SHP77 treated with DMSO at 0.1 percent for 48 hours (cell line): ENCODE measurements at regions not wholly inside any gene's neighbourhood (a gene's known extent, or its start where the extent isn't known, plus 50 kb on each side); places are given as distances from the start of the nearest gene placed in this dataset.
"Not testable (repeated sequence)": the region's sequence is repeated elsewhere in the genome, so short reads cannot be mapped to it uniquely, and the experiment has no call there.

Source experiments
- DNase-seq: peaks from one replicate; lab custom pipeline; 2025; lab: John Stamatoyannopoulos, UW

DNA sequence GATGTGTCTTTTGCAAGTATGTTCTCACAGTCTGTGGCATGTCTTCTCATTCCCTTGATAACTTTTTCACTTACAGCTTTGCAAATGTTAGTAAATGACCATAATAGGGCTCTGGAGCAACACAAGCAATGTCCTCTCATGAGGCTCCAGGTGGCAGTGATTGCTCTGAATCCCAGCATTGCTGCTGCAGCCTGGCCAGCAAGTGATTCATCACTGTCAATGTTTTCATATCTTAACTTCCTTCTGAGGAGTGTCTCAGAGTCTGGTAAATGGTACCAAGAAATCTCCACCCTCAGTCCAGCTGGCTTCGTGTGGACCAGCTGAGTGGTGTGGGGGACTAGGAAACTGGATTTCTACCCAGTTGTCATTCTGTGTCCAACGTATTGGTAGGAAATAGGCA, 139.6 kb downstream of the MYLK4 start:
- no peak for DNase-seq

DNA sequence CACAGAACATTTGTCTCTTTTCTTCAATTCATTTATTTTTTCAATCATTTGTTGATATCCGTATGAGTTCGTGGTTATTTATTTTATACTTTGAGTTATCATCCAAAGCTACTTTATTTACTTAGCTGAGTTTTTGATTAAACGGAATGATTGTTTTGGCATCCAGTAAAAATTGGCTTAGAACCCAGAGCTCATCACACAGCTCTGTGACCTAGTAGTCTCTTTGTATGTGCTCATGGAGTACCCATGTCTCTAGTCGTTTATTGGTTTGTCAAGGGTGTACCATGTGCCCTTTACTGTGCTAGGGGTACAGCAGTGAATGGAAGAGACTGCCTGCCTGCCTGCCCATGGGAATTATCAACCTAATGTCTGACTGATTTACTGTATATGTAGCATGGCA, 142.2 kb downstream of the MYLK4 start:
- DNase-seq = no peak

DNA sequence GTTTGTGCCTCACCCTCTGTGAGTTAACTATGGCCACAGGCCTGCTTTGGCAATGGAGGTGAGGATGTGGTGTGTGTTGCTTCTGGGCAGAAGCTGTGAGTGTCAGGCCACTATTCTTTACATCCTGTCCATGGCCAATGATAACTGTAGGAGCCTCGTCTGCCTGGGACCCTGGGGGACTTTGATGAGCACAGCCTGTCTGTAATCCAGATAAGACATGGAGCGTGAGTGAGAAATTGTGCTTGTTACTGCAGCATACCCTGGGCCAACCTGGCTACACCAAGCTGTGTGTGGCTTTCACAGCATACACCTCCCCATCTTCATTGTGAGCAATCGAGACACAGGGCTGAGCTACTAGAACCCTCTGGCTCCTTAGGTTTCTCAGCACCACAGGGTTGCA, 150.4 kb downstream of the MYLK4 start:
- no peak for DNase-seq

- DNase-seq = no peak
Observed at GRCh38 chr6:2599817-2600216, 150.9 kb downstream of the MYLK4 start.

- no peak for DNase-seq
Observed at GRCh38 chr6:2598867-2599266, 151.9 kb downstream of the MYLK4 start.

GRCh38 chr6:2597991-2598390, 152.7 kb downstream of the MYLK4 start:
- DNase-seq = no peak

DNA sequence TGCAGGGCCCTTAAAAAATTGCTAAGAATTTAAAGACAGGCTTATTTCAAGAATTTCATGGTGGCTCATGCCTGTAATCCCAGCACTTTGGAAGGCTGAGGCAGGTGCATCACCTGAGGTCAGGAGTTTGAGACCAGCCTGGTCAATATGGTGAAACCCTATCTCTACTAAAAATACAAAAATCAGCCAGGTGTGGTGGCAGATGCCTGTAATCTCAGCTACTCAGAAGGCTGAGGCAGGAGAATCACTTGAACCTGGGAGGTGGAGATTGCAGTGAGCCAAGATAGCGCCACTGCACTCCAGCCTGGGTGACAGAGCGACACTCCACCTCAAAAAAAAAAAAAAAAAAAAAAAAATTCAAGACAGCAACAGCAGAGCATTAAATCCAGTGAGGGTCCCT, 153.3 kb downstream of the MYLK4 start:
- DNase-seq = not testable (repeated sequence)

DNA sequence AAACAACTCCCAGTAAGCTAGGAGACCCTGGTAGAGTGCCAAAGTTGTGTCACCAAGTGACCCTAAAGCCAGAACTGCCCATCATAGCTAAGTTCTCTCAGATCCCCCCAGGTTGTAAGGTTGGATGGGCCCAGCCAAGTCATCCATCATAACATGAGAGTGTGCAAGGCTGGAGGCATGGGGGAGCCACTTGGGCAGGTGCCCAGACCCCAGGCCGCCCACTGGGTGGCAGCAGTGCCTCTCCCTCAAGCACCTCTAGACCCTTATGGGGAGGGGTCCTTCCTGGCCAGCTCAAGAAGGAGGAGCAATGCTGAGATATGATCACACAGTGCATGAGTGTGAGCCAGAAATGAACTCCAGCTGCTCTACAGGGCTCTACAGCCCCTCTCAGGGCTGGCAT, 154.5 kb downstream of the MYLK4 start:
- DNase-seq = no peak

- no peak for DNase-seq
Observed at GRCh38 chr6:2594868-2595267, 155.9 kb downstream of the MYLK4 start.

DNA sequence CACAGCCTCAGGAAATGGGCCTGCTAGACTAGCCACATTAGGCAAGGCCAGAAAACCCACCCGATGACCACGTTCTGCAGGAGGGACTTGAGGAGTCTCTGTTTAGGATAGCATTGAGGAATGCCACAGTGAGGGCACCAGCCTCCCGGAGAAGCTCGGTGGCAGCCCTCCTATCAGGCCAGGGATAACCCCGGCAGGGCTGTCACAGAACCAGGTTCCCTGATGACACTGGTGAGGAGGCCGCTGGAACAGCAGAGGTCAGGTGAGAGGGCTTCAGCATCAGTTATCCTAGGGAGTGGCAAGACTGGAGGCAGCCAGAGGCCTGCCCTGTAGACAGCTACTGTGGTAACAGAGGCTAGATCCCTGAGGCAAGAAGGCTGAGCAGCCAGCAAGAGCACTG, 157.6 kb downstream of the MYLK4 start:
- DNase-seq = no peak

DNA sequence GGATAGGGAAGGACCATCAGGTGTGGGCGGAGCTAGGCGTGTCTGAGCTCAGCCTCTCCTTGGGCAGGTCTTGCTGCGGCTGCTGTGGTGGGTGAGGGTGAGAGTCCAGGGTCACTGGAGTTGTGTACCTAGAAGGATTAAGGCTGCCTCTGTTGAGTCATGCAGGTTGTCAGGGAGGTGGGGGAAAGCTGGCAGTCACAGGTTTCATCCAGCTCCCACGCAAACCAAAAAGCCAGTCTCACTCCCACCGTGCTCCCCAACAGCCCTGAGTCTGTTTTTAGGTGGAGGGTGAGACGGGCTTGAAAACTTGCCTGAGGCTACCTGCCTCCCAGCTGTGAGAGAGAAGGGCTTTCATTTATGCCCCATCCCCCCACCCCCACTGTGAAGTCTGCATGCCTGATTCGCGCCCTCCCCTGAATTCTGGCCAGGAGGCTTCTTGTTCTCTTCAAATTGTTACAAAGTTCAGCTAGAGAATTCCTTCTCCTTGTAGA, 161.5 kb downstream of the MYLK4 start:
- no peak for DNase-seq

- no peak for DNase-seq
Observed at GRCh38 chr6:2583459-2583858, 167.3 kb downstream of the MYLK4 start.

DNA sequence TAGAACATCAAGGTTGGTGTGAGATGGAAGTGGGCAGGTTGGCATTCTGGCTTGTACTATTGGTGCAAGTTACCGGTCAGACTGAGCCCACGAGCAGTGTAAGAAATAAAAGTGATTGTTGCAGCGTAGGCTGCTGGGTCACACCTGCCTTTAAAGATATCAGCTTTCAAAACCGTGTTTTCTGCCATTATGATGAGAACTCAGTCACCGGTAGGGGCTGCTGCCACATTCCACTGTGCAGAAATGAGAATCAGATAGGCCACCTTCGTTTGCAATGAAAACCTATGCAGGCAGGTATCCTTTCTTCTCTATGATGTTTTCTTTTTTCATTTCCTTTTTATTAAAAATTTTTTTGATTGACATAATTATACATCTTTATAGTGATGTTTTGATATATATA, 168.5 kb downstream of the MYLK4 start:
- peak; percentile 19 for DNase-seq

GRCh38 chr6:2581611-2582010, 169.1 kb downstream of the MYLK4 start:
- DNase-seq = no peak

DNA sequence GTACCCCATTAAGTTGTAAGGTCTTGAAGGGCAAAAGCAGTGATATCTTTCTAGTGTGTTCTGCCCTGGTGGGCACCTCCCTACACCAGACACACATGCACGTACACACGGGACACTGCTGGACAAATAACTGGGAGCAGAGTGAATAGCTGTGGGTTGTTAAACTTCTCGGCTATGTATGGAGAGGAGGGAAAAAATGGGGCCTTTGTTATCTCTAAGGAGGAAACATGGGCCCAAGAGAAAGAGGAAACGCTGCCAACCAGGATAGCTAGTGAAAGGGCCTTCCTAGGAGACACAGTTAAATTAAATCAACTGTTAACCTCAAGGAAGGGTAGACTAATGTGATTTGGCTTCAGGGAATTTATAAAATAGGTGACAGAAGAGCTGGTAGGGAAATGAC, 169.7 kb downstream of the MYLK4 start:
- DNase-seq = no peak

DNA sequence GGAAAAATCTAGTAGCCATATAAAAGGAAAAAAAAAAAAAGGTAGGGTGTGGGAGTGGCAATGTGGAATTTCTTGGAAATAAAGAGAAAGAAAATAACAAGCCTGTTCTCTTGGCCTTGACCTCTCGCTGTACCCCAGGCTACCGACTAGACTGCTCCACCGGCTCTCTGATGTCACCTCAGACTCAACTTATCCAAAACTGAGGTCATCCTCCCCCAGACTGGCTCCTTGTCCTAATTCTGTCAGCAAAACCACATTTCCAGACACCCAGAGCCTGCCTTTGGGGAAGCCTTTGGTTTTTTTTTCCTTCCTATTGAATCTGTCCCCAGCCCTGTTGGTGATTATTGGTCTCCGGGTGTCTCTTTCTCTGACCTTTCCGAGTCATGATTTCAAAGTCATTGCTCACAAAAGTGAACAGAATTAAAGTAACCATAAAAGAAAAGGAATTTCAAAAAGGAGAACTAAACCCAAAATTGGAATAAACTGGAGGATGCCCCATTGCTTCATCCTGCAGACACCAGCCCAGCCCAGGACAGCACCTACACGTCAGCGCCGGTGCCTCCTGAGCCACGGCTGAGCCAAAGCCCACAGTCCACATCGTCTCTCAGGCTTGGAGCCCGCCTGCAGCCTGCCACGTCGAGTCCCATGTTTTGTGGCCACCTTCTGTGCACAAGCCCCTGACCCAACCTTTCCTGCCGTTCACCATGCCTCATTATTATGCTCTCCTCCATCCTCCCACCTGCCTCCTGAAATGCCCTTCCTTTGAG, 170.7 kb downstream of the MYLK4 start:
- DNase-seq = no peak

DNA sequence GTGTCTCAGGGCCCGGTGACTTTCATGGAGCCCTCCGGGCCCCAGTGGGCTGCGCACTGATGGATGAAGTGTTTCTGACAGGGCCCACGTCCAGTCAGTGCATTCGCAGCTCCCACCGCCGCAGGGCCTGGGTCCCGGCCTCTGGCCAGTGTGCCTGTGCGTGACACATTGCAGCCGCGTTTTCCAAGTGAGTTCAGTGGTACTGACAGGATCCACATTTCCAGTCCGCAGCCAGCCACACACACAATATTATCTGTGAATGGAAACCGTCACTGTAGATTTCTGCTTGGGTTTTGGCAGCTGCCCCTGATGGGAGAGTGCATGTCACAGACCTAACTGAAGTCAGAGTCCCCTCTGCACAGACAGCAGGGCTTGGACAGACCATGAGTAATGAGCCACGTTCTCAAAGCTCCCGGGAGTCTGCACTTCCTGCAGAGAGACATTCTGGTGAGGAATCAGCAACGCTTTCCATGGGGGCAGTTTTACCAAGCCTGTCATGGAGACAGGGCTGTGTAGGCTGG, 171.4 kb downstream of the MYLK4 start:
- no peak for DNase-seq

DNA sequence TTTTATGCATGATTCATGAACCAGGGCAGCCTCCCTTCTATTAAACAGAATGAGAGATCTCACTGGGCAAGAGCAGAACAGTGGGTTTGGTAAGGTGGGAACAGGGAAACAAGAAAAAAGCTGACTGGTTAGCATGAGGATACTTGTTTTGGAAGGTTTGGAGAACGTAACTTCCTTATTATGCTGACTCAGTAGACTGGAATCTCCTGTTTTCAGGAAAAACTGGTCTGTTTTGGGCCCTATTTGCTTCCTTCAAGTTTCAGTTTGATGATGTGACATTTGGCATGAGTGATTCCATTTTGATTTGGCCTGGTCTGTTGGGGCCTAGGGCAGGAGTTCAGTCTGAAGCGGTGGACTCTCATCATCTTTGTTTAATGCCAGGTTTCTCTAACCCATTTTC, 172.0 kb downstream of the MYLK4 start:
- no peak for DNase-seq

DNA sequence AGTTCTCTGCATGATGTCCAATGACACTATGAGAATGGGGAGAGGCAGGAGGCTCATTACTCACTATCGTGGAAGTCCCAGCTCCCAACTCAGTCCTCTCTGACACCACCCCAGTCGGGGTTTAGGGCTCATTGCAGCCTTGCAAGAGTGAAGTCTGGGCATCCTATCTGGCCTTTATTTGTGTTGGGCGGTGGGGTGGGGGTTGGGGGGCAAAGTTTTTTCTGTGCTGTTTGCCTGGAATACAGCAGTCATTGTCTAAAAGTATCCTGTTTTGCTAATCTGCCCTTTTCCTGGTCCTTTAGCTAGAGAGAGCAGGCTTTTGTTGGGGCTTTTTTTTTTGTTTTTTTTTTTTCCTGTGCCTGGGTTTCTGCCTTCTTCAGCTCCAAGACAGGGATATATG, 174.2 kb downstream of the MYLK4 start:
- DNase-seq = no peak

- DNase-seq = no peak
Observed at GRCh38 chr6:2575236-2575635, 175.5 kb downstream of the MYLK4 start.

DNA sequence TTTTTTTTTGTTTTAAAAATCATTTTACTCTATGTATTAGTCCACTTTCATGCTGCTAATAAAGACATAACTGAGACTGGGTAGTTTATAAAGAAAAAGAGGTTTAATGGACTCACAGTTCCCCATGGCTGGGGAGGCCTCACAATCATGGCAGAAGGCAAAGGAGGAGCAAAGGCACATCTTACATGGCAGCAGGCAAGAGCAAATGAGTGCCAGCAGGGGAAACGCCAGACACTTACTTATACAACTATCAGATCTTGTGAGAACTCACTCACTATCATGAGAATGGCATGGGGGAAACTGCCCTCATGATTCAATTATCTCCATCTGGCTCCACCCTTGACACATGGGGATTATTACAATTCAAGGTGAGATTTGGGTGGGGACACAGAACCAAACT, 181.3 kb downstream of the MYLK4 start:
- DNase-seq = not testable (repeated sequence)

DNA sequence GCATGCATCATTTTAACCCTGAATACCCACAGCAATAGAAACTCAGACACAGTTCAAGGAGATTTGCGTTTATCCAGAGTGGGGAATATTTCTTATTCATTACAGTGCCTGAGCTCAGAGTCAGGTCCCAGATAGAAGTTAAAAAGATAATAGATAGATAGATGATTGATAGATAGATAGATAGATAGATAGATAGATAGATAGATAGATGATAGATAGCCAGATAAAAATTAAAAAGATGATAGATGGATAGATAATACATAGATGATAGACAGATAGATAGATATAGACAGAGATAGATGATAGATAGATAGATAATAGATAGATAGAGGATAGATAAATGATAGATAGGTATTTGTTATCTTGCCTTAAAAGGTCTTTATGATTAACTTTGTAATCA, 184.7 kb downstream of the MYLK4 start:
- DNase-seq = no peak

GRCh38 chr6:2565499-2565898, 185.2 kb downstream of the MYLK4 start:
- no peak for DNase-seq

DNA sequence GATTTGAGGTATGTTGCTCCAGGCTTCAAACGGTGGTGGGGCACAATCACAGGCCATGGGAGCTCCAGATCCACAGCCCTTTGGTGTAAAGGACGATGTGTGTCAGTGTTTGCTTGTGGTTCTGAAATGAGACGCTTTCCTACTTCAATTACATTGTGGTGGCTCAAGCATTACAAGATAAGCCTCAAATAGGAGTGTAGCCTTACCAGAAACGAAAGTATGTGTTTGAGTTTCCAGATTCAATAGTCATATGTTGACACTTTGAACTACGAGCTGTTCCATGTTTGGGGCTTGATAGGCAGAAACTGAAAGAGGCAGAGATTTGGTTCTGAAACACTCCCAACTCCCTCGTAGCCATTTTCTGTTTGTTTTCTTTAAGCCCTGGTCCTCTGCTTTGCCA, 187.1 kb downstream of the MYLK4 start:
- no peak for DNase-seq
